ENCODE measurements at regions not wholly inside any gene's neighbourhood (a gene's known extent, or its start where the extent isn't known, plus 50 kb on each side); places are given as distances from the start of the nearest gene placed in this dataset.

DNA sequence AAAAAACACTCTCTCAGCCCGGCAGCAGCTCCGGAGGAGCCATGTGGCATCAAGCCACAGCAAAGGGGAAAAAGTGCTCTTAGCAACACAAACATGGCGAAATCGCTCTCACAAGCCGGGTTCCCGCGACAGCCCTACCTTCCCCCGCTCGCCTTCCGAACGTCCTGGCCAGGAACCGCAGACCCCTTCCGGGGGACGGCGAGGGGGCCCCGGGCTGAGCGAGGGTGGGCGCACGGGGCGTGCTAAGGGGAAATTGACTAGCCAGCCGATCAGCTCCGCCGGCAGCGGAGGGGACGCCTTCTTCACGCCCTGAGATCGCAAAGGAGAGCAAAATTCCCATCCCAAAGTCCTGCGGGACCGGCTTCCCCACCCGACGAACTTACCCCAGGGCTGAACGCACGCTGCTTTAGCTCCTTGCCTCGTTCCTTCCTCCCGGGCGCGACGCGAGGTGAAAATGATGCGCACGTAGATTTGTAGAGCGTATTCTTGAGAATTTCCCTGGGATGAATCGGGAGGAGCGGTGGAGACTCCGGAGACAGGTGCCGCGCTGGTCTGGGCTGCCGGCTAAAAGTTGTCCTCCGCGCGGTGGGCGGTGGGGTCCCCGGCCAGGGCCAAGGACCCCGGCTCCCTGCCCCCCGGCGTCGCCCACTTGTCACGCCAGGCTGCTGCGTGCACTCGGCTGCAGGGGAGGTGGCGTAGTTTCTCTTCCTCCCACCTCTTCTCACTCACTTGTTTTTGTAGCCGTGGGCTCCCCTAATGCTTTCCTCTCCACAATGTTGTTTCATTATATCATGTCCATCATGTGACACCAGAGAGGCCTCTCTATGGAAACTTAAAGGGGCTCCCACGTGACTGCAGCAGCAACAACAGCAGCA is 220.1 kb upstream of the MKLN1 start:
- ChIA-PET POLR2A (interaction anchor here (0.5 kb wide), 1 partner anchor 12 kb away, joined by 3 read pairs; no protein-coding TSS in a partner anchor), CTCF (interaction anchor here (0.7 kb wide), 1 partner anchor 160 kb away, joined by 3 read pairs; no protein-coding TSS in a partner anchor)
- 0 out of 2 replicates have a peak overlapping the region, but pooled peaks have one; percentile 28 for H3K27ac Mint-ChIP-seq
- peaks cover 12% of the 10 kb centered on the region for H3K27me3 Mint-ChIP-seq (ENCODE audit: low read depth)
- peak overlapping the region; percentile 95 for H3K4me3 Mint-ChIP-seq
- DNase-seq (ENCODE audit: low spot score) = peak; percentile 32
- peak; percentile 2; the same call in 1 of the 2 replicates for ATAC-seq
- no peaks in the 10 kb centered on the region for H3K9me3 Mint-ChIP-seq
- no peaks in the 10 kb centered on the region for H3K36me3 Mint-ChIP-seq
- H3K4me1 Mint-ChIP-seq = peaks cover 53% of the 10 kb centered on the region
- TF ChIP-seq, protein P1, sequence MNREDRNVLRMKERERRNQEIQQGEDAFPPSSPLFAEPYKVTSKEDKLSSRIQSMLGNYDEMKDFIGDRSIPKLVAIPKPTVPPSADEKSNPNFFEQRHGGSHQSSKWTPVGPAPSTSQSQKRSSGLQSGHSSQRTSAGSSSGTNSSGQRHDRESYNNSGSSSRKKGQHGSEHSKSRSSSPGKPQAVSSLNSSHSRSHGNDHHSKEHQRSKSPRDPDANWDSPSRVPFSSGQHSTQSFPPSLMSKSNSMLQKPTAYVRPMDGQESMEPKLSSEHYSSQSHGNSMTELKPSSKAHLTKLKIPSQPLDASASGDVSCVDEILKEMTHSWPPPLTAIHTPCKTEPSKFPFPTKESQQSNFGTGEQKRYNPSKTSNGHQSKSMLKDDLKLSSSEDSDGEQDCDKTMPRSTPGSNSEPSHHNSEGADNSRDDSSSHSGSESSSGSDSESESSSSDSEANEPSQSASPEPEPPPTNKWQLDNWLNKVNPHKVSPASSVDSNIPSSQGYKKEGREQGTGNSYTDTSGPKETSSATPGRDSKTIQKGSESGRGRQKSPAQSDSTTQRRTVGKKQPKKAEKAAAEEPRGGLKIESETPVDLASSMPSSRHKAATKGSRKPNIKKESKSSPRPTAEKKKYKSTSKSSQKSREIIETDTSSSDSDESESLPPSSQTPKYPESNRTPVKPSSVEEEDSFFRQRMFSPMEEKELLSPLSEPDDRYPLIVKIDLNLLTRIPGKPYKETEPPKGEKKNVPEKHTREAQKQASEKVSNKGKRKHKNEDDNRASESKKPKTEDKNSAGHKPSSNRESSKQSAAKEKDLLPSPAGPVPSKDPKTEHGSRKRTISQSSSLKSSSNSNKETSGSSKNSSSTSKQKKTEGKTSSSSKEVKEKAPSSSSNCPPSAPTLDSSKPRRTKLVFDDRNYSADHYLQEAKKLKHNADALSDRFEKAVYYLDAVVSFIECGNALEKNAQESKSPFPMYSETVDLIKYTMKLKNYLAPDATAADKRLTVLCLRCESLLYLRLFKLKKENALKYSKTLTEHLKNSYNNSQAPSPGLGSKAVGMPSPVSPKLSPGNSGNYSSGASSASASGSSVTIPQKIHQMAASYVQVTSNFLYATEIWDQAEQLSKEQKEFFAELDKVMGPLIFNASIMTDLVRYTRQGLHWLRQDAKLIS (CRISPR knock-in tag; IDR thresholded peaks at IDR 0.05; ENCODE audit: borderline replicate concordance) = no peak
- TF ChIP-seq NR3C1 (CRISPR knock-in tag; conservative IDR thresholded peaks at IDR 0.05; ENCODE audit: low read depth) (no peak), KAT7 (CRISPR knock-in tag; IDR thresholded peaks at IDR 0.05; ENCODE audit: borderline replicate concordance) (peak; percentile 20; the same call in 1 of the 2 replicates), NFE2L1 (CRISPR knock-in tag; IDR thresholded peaks at IDR 0.05) (no peak), ZNF219 (CRISPR knock-in tag; IDR thresholded peaks at IDR 0.05; ENCODE audit: borderline replicate concordance) (no peak), ZNF423 (CRISPR knock-in tag; IDR thresholded peaks at IDR 0.05) (no peak), NFYB (CRISPR knock-in tag; conservative IDR thresholded peaks at IDR 0.05; ENCODE audit: low read depth) (no peak), ZNF396 (CRISPR knock-in tag; IDR thresholded peaks at IDR 0.05; ENCODE audit: borderline replicate concordance) (no peak), ZBTB21 (CRISPR knock-in tag; IDR thresholded peaks at IDR 0.05; ENCODE audit: borderline replicate concordance) (no peak), TCF7 (CRISPR knock-in tag; IDR thresholded peaks at IDR 0.05; ENCODE audit: low read depth) (no peak), GRHL2 (CRISPR knock-in tag; IDR thresholded peaks at IDR 0.05; ENCODE audit: insufficient replicate concordance, severe bottlenecking) (no peak)
- TF ChIP-seq, protein P2, sequence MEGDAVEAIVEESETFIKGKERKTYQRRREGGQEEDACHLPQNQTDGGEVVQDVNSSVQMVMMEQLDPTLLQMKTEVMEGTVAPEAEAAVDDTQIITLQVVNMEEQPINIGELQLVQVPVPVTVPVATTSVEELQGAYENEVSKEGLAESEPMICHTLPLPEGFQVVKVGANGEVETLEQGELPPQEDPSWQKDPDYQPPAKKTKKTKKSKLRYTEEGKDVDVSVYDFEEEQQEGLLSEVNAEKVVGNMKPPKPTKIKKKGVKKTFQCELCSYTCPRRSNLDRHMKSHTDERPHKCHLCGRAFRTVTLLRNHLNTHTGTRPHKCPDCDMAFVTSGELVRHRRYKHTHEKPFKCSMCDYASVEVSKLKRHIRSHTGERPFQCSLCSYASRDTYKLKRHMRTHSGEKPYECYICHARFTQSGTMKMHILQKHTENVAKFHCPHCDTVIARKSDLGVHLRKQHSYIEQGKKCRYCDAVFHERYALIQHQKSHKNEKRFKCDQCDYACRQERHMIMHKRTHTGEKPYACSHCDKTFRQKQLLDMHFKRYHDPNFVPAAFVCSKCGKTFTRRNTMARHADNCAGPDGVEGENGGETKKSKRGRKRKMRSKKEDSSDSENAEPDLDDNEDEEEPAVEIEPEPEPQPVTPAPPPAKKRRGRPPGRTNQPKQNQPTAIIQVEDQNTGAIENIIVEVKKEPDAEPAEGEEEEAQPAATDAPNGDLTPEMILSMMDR (IDR thresholded peaks at IDR 0.05) = no peak
- TF ChIP-seq, protein P3, sequence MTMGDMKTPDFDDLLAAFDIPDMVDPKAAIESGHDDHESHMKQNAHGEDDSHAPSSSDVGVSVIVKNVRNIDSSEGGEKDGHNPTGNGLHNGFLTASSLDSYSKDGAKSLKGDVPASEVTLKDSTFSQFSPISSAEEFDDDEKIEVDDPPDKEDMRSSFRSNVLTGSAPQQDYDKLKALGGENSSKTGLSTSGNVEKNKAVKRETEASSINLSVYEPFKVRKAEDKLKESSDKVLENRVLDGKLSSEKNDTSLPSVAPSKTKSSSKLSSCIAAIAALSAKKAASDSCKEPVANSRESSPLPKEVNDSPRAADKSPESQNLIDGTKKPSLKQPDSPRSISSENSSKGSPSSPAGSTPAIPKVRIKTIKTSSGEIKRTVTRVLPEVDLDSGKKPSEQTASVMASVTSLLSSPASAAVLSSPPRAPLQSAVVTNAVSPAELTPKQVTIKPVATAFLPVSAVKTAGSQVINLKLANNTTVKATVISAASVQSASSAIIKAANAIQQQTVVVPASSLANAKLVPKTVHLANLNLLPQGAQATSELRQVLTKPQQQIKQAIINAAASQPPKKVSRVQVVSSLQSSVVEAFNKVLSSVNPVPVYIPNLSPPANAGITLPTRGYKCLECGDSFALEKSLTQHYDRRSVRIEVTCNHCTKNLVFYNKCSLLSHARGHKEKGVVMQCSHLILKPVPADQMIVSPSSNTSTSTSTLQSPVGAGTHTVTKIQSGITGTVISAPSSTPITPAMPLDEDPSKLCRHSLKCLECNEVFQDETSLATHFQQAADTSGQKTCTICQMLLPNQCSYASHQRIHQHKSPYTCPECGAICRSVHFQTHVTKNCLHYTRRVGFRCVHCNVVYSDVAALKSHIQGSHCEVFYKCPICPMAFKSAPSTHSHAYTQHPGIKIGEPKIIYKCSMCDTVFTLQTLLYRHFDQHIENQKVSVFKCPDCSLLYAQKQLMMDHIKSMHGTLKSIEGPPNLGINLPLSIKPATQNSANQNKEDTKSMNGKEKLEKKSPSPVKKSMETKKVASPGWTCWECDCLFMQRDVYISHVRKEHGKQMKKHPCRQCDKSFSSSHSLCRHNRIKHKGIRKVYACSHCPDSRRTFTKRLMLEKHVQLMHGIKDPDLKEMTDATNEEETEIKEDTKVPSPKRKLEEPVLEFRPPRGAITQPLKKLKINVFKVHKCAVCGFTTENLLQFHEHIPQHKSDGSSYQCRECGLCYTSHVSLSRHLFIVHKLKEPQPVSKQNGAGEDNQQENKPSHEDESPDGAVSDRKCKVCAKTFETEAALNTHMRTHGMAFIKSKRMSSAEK (CRISPR knock-in tag; IDR thresholded peaks at IDR 0.05; ENCODE audit: borderline replicate concordance) = no peak
- TF ChIP-seq, protein P4, sequence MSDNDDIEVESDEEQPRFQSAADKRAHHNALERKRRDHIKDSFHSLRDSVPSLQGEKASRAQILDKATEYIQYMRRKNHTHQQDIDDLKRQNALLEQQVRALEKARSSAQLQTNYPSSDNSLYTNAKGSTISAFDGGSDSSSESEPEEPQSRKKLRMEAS (CRISPR knock-in tag; IDR thresholded peaks at IDR 0.05) = peak; percentile 19; the same call in 1 of the 2 replicates
- TF ChIP-seq, protein P5, sequence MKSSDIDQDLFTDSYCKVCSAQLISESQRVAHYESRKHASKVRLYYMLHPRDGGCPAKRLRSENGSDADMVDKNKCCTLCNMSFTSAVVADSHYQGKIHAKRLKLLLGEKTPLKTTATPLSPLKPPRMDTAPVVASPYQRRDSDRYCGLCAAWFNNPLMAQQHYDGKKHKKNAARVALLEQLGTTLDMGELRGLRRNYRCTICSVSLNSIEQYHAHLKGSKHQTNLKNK (CRISPR knock-in tag; IDR thresholded peaks at IDR 0.05) = no peak
- TF ChIP-seq, protein P6, sequence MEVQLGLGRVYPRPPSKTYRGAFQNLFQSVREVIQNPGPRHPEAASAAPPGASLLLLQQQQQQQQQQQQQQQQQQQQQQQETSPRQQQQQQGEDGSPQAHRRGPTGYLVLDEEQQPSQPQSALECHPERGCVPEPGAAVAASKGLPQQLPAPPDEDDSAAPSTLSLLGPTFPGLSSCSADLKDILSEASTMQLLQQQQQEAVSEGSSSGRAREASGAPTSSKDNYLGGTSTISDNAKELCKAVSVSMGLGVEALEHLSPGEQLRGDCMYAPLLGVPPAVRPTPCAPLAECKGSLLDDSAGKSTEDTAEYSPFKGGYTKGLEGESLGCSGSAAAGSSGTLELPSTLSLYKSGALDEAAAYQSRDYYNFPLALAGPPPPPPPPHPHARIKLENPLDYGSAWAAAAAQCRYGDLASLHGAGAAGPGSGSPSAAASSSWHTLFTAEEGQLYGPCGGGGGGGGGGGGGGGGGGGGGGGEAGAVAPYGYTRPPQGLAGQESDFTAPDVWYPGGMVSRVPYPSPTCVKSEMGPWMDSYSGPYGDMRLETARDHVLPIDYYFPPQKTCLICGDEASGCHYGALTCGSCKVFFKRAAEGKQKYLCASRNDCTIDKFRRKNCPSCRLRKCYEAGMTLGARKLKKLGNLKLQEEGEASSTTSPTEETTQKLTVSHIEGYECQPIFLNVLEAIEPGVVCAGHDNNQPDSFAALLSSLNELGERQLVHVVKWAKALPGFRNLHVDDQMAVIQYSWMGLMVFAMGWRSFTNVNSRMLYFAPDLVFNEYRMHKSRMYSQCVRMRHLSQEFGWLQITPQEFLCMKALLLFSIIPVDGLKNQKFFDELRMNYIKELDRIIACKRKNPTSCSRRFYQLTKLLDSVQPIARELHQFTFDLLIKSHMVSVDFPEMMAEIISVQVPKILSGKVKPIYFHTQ (CRISPR knock-in tag; IDR thresholded peaks at IDR 0.05) = no peak
- TF ChIP-seq, protein P7, sequence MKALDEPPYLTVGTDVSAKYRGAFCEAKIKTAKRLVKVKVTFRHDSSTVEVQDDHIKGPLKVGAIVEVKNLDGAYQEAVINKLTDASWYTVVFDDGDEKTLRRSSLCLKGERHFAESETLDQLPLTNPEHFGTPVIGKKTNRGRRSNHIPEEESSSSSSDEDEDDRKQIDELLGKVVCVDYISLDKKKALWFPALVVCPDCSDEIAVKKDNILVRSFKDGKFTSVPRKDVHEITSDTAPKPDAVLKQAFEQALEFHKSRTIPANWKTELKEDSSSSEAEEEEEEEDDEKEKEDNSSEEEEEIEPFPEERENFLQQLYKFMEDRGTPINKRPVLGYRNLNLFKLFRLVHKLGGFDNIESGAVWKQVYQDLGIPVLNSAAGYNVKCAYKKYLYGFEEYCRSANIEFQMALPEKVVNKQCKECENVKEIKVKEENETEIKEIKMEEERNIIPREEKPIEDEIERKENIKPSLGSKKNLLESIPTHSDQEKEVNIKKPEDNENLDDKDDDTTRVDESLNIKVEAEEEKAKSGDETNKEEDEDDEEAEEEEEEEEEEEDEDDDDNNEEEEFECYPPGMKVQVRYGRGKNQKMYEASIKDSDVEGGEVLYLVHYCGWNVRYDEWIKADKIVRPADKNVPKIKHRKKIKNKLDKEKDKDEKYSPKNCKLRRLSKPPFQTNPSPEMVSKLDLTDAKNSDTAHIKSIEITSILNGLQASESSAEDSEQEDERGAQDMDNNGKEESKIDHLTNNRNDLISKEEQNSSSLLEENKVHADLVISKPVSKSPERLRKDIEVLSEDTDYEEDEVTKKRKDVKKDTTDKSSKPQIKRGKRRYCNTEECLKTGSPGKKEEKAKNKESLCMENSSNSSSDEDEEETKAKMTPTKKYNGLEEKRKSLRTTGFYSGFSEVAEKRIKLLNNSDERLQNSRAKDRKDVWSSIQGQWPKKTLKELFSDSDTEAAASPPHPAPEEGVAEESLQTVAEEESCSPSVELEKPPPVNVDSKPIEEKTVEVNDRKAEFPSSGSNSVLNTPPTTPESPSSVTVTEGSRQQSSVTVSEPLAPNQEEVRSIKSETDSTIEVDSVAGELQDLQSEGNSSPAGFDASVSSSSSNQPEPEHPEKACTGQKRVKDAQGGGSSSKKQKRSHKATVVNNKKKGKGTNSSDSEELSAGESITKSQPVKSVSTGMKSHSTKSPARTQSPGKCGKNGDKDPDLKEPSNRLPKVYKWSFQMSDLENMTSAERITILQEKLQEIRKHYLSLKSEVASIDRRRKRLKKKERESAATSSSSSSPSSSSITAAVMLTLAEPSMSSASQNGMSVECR (CRISPR knock-in tag; IDR thresholded peaks at IDR 0.05; ENCODE audit: borderline replicate concordance) = no peak

All from WTC11 (cell line).